OCI-LY1 (cell line): ENCODE measurements at regions not wholly inside any gene's neighbourhood (a gene's known extent, or its start where the extent isn't known, plus 50 kb on each side); places are given as distances from the start of the nearest gene placed in this dataset.

Source experiments
- CTCF ChIP-seq: fragments of 200-600 bp; sonication (generic), shearing (Covaris generic); IDR thresholded peaks from 2 replicates; pipeline ENCODE4 v1.5.1; 2017; ENCODE audit warnings: mild to moderate bottlenecking, antibody characterized with exemption, low read length, moderate library complexity, mixed read lengths
- EZH2 ChIP-seq: fragments of 200-600 bp; sonication (generic), shearing (Covaris generic); IDR thresholded peaks from 2 replicates; pipeline ENCODE4 v1.8.0; 2017; ENCODE audit warnings: borderline replicate concordance, mixed run types, mild to moderate bottlenecking, antibody characterized with exemption, low read length, moderate library complexity, mixed read lengths

GRCh38 chr4:129561280-129561679, 465.3 kb downstream of the C4orf33 start:
- TF ChIP-seq CTCF, result no peak
- no peak for TF ChIP-seq EZH2
